ENCODE measurements at regions not wholly inside any gene's neighbourhood (a gene's known extent, or its start where the extent isn't known, plus 50 kb on each side); places are given as distances from the start of the nearest gene placed in this dataset.

GRCh38 chr7:69018200-69018599, 580.1 kb upstream of the AUTS2 start:
- no peak overlapping the region for H2AFZ ChIP-seq (ENCODE audit: low read depth, low read length)
- H3K4me3 ChIP-seq (ENCODE audit: low read depth in 1 of 2, low read length in 2 of 2) = no peak overlapping the region
- no peaks in the 10 kb centered on the region for H3K27me3 ChIP-seq (ENCODE audit: insufficient read depth, low read length, poor library complexity)
- H4K20me1 ChIP-seq (ENCODE audit: insufficient read depth, low read length) = no peaks in the 10 kb centered on the region
- no peaks in the 10 kb centered on the region for H3K36me3 ChIP-seq (ENCODE audit: insufficient read depth, low read length)
- no peaks in the 10 kb centered on the region for H3K79me2 ChIP-seq (ENCODE audit: insufficient read depth, low read length)
- H3K9me3 ChIP-seq (ENCODE audit: insufficient read depth, low read length, severe bottlenecking) = peaks cover 4% of the 10 kb centered on the region
- no peaks in the 10 kb centered on the region for H3K4me1 ChIP-seq (ENCODE audit: insufficient read depth, low read length)
- DNase-seq (no peak), ATAC-seq (ENCODE audit: insufficient read depth, low read depth) (no peak)
- TF ChIP-seq CTCF (IDR thresholded peaks at IDR 0.05; ENCODE audit: borderline replicate concordance, extremely low read depth, low read length, poor library complexity, severe bottlenecking) (no peak), EZH2 (IDR thresholded peaks at IDR 0.05; ENCODE audit: borderline replicate concordance, low read depth, low read length, severe bottlenecking) (no peak)
- H3K9ac ChIP-seq (ENCODE audit: low read depth, low read length) = no peak overlapping the region
- H3K4me2 ChIP-seq (ENCODE audit: insufficient read depth, low read length) = no peak overlapping the region
- no peak overlapping the region for H3K27ac ChIP-seq (ENCODE audit: low read length)

GRCh38 chr7:69019437-69019836, 578.8 kb upstream of the AUTS2 start:
- Histone ChIP-seq H3K9ac (ENCODE audit: low read depth, low read length) (no peak overlapping the region), H3K36me3 (ENCODE audit: insufficient read depth, low read length) (no peaks in the 10 kb centered on the region), H3K27me3 (ENCODE audit: insufficient read depth, low read length, poor library complexity) (no peaks in the 10 kb centered on the region), H3K4me1 (ENCODE audit: insufficient read depth, low read length) (no peaks in the 10 kb centered on the region), H3K4me2 (ENCODE audit: insufficient read depth, low read length) (no peak overlapping the region), H3K79me2 (ENCODE audit: insufficient read depth, low read length) (no peaks in the 10 kb centered on the region), H3K9me3 (ENCODE audit: insufficient read depth, low read length, severe bottlenecking) (peaks cover 4% of the 10 kb centered on the region), H3K27ac (ENCODE audit: low read length) (no peak overlapping the region), H3K4me3 (ENCODE audit: low read depth in 1 of 2, low read length in 2 of 2) (no peak overlapping the region), H4K20me1 (ENCODE audit: insufficient read depth, low read length) (no peaks in the 10 kb centered on the region), H2AFZ (ENCODE audit: low read depth, low read length) (no peak overlapping the region)
- no peak for DNase-seq
- no peak for TF ChIP-seq CTCF (IDR thresholded peaks at IDR 0.05; ENCODE audit: borderline replicate concordance, extremely low read depth, low read length, poor library complexity, severe bottlenecking)
- no peak for ATAC-seq (ENCODE audit: insufficient read depth, low read depth)

- ATAC-seq (ENCODE audit: insufficient read depth, low read depth) (no peak), DNase-seq (no peak)
- no peaks in the 10 kb centered on the region for H3K4me1 ChIP-seq (ENCODE audit: insufficient read depth, low read length)
- H3K4me3 ChIP-seq (ENCODE audit: low read depth in 1 of 2, low read length in 2 of 2) = no peak overlapping the region
- H3K9me3 ChIP-seq (ENCODE audit: insufficient read depth, low read length, severe bottlenecking) = peaks cover 4% of the 10 kb centered on the region
- no peak overlapping the region for H3K27ac ChIP-seq (ENCODE audit: low read length)
- TF ChIP-seq EZH2 (IDR thresholded peaks at IDR 0.05; ENCODE audit: borderline replicate concordance, low read depth, low read length, severe bottlenecking) (no peak), CTCF (IDR thresholded peaks at IDR 0.05; ENCODE audit: borderline replicate concordance, extremely low read depth, low read length, poor library complexity, severe bottlenecking) (no peak)
- H4K20me1 ChIP-seq (ENCODE audit: insufficient read depth, low read length) = no peaks in the 10 kb centered on the region
- H3K9ac ChIP-seq (ENCODE audit: low read depth, low read length) = no peak overlapping the region
- H3K27me3 ChIP-seq (ENCODE audit: insufficient read depth, low read length, poor library complexity) = no peaks in the 10 kb centered on the region
- H3K79me2 ChIP-seq (ENCODE audit: insufficient read depth, low read length) = no peaks in the 10 kb centered on the region
- H3K4me2 ChIP-seq (ENCODE audit: insufficient read depth, low read length) = no peak overlapping the region
- no peaks in the 10 kb centered on the region for H3K36me3 ChIP-seq (ENCODE audit: insufficient read depth, low read length)
- H2AFZ ChIP-seq (ENCODE audit: low read depth, low read length) = no peak overlapping the region
These were observed 577.7 kb upstream of the AUTS2 start for GRCh38 chr7:69020536-69020935.

- Histone ChIP-seq H3K36me3 (ENCODE audit: insufficient read depth, low read length) (no peaks in the 10 kb centered on the region), H3K27me3 (ENCODE audit: insufficient read depth, low read length, poor library complexity) (no peaks in the 10 kb centered on the region), H3K4me2 (ENCODE audit: insufficient read depth, low read length) (no peak overlapping the region), H2AFZ (ENCODE audit: low read depth, low read length) (no peak overlapping the region), H3K79me2 (ENCODE audit: insufficient read depth, low read length) (no peaks in the 10 kb centered on the region), H3K4me1 (ENCODE audit: insufficient read depth, low read length) (no peaks in the 10 kb centered on the region), H3K9me3 (ENCODE audit: insufficient read depth, low read length, severe bottlenecking) (no peaks in the 10 kb centered on the region), H3K9ac (ENCODE audit: low read depth, low read length) (no peak overlapping the region), H3K4me3 (ENCODE audit: low read depth in 1 of 2, low read length in 2 of 2) (no peak overlapping the region), H3K27ac (ENCODE audit: low read length) (no peak overlapping the region), H4K20me1 (ENCODE audit: insufficient read depth, low read length) (no peaks in the 10 kb centered on the region)
- TF ChIP-seq CTCF (IDR thresholded peaks at IDR 0.05; ENCODE audit: borderline replicate concordance, extremely low read depth, low read length, poor library complexity, severe bottlenecking) (no peak), EZH2 (IDR thresholded peaks at IDR 0.05; ENCODE audit: borderline replicate concordance, low read depth, low read length, severe bottlenecking) (no peak)
- ATAC-seq (ENCODE audit: insufficient read depth, low read depth) (no peak), DNase-seq (no peak)
These were observed 573.0 kb upstream of the AUTS2 start for GRCh38 chr7:69025249-69025648.

Data from DND-41 (cell line).